Left ventricle myocardium inferior (tissue), 1 donor: ENCODE measurements at regions not wholly inside any gene's neighbourhood (a gene's known extent, or its start where the extent isn't known, plus 50 kb on each side); places are given as distances from the start of the nearest gene placed in this dataset.
A peak's percentile ranks its signal among the peaks of the same experiment; 100 is the strongest.

Experiments
- DNase-seq: peaks from one replicate; pipeline ENCODE4 v3.0.0-alpha.2; 2020
- H3K27ac ChIP-seq: fragments of 200-600 bp; replicated peaks from 2 replicates; pipeline ENCODE4 v1.8.0; 2021
- H3K27me3 ChIP-seq: fragments of 200-600 bp; 2 replicates; pipeline ENCODE4 v1.8.0; 2021; ENCODE audit warnings: low read depth
- H3K36me3 ChIP-seq: fragments of 200-600 bp; 2 replicates; pipeline ENCODE4 v1.8.0; 2021
- H3K4me1 ChIP-seq: fragments of 200-600 bp; 2 replicates; pipeline ENCODE4 v1.8.0; 2021
- H3K4me3 ChIP-seq: fragments of 200-600 bp; 2 replicates; pipeline ENCODE4 v1.8.0; 2021; ENCODE audit warnings: mild to moderate bottlenecking, moderate library complexity
- H3K9me3 ChIP-seq: fragments of 200-600 bp; replicated peaks from 2 replicates; pipeline ENCODE4 v1.8.0; 2021
- CTCF ChIP-seq: fragments of 200-600 bp; IDR thresholded peaks from 2 replicates; pipeline ENCODE4 v1.8.0; 2021; ENCODE audit warnings: antibody characterized with exemption, mild to moderate bottlenecking, borderline replicate concordance
- intact Hi-C: fragments of 100-400 bp; cut with micrococcal nuclease; formaldehyde crosslinking; loops from one replicate; pipeline ENCODE4 v1.11.0; 2022
- donor health status: DM: no; HTN: yes; CAD: no; lungs with severe emphysema.

- Histone ChIP-seq H3K27ac (no peak overlapping the region), H3K4me1 (no peaks in the 10 kb centered on the region), H3K36me3 (no peaks in the 10 kb centered on the region), H3K27me3 (no peaks in the 10 kb centered on the region), H3K9me3 (peaks cover 20% of the 10 kb centered on the region), H3K4me3 (no peak overlapping the region)
- TF ChIP-seq CTCF, result no peak
- no peak for DNase-seq
- intact Hi-C loops, result no loop called here
Observed at GRCh38 chr12:74626397-74626796, 88.8 kb downstream of the ATXN7L3B start.

GRCh38 chr12:74641262-74641661, 103.6 kb downstream of the ATXN7L3B start:
- Histone ChIP-seq H3K27me3 (no peaks in the 10 kb centered on the region), H3K4me1 (no peaks in the 10 kb centered on the region), H3K27ac (no peak overlapping the region), H3K9me3 (no peaks in the 10 kb centered on the region), H3K4me3 (no peak overlapping the region), H3K36me3 (no peaks in the 10 kb centered on the region)
- intact Hi-C loops, result no loop called here
- DNase-seq, result no peak
- no peak for TF ChIP-seq CTCF

GRCh38 chr12:74641694-74642093, 104.1 kb downstream of the ATXN7L3B start:
- no peak for TF ChIP-seq CTCF
- Histone ChIP-seq H3K36me3 (no peaks in the 10 kb centered on the region), H3K4me3 (no peak overlapping the region), H3K27ac (no peak overlapping the region), H3K9me3 (no peaks in the 10 kb centered on the region), H3K27me3 (no peaks in the 10 kb centered on the region), H3K4me1 (no peaks in the 10 kb centered on the region)
- intact Hi-C loops, result no loop called here
- no peak for DNase-seq

GRCh38 chr12:74644681-74645080, 107.0 kb downstream of the ATXN7L3B start:
- no peak overlapping the region for H3K27ac ChIP-seq
- H3K4me3 ChIP-seq, result no peak overlapping the region
- no peak for TF ChIP-seq CTCF
- no peaks in the 10 kb centered on the region for H3K27me3 ChIP-seq
- H3K36me3 ChIP-seq, result no peaks in the 10 kb centered on the region
- DNase-seq, result no peak
- H3K4me1 ChIP-seq, result no peaks in the 10 kb centered on the region
- intact Hi-C loops, result no loop called here
- H3K9me3 ChIP-seq, result no peaks in the 10 kb centered on the region

GRCh38 chr12:74646831-74647230, 109.2 kb downstream of the ATXN7L3B start:
- no peaks in the 10 kb centered on the region for H3K9me3 ChIP-seq
- peak; percentile 39 for TF ChIP-seq CTCF
- no peaks in the 10 kb centered on the region for H3K36me3 ChIP-seq
- H3K4me3 ChIP-seq, result no peak overlapping the region
- H3K27me3 ChIP-seq, result no peaks in the 10 kb centered on the region
- intact Hi-C loops, result no loop called here
- DNase-seq, result no peak
- no peaks in the 10 kb centered on the region for H3K4me1 ChIP-seq
- no peak overlapping the region for H3K27ac ChIP-seq

GRCh38 chr12:74647256-74647655, 109.6 kb downstream of the ATXN7L3B start:
- Histone ChIP-seq H3K9me3 (peaks cover 2% of the 10 kb centered on the region), H3K4me3 (no peak overlapping the region), H3K36me3 (no peaks in the 10 kb centered on the region), H3K27ac (no peak overlapping the region), H3K27me3 (no peaks in the 10 kb centered on the region), H3K4me1 (no peaks in the 10 kb centered on the region)
- intact Hi-C loops, result no loop called here
- no peak for DNase-seq
- no peak for TF ChIP-seq CTCF
